Heart left ventricle (tissue), 13 donors: ENCODE measurements at regions not wholly inside any gene's neighbourhood (a gene's known extent, or its start where the extent isn't known, plus 50 kb on each side); places are given as distances from the start of the nearest gene placed in this dataset.

ENCODE experiments used
- POLR2A ChIP-seq, 2 donors: fragments of 450-650 bp; IDR thresholded peaks; one replicate each; pipeline ENCODE4 v1.6.1; 2017; ENCODE audit warnings: antibody characterized with exemption in 2 of 2, mild to moderate bottlenecking in 2 of 2, moderate library complexity in 2 of 2
- TF ChIP-seq, protein P1 (sequence below), 12 donors: fragments of 200-600 bp; sonication (generic) in 4 of 12; IDR thresholded peaks; one replicate each; pipeline versions ENCODE4 v1.5.0 to v1.8.0; 2018 to 2022; ENCODE audit warnings: antibody characterized with exemption in 12 of 12, mild to moderate bottlenecking in 5 of 12
- donor health status: ischemic (EF 13 %, LVEDD 7.1; RV severe dilation, severe dysfunction).
- donor health status: DM: no; HTN: yes; CAD: no.
- donor health status: DM: no; HTN: no; CAD: no.
- donor health status: ischemic (EF 25% LVEDD 6.9; RV normal size, moderate dysfunction).
- donor health status: ischemic (EF 25% LVEDD 5.7; RV mildly dilated, moderate dysfunction).
- donor health status: ischemic (EF 35%, LVEDD 5.7; RV mildly dilated, moderate dysfunction).
- donor health status: nonischemic (EF 11% LVEDD 7.7; RV severe dilation, severe dysfunction).
- donor health status: DM: yes; HTN: yes; CAD: no.
- donor health status: PGD.
- donor health status: ischemic (EF 29% LVEDD 5.4; RV normal size, mild dysfunction).
- donor health status: nonischemic (EF 23%, LVEDD 6.1; RV moderate dilation, normal function).

DNA sequence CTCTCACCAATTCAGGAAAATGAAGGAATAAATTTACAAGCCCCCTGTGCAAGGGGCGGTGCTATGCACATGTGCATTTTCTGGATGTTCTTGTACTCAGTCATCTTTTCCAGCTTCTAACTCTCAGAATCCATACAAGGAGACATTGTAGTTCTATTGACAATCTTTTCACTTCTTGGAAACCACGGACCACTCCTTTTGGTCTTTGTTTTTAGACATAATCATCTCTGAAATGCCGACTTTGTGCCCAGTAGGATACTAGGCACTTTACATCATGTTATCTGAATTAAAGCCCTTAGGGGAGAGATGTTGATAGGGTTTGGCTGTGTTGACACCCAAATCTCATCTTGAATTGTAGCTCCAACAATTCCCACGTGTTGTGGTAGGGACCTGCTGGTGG lies 322.6 kb upstream of the WWC1 start:
- TF ChIP-seq POLR2A (IDR thresholded peaks at IDR 0.05): no peak
- TF ChIP-seq, protein P1, sequence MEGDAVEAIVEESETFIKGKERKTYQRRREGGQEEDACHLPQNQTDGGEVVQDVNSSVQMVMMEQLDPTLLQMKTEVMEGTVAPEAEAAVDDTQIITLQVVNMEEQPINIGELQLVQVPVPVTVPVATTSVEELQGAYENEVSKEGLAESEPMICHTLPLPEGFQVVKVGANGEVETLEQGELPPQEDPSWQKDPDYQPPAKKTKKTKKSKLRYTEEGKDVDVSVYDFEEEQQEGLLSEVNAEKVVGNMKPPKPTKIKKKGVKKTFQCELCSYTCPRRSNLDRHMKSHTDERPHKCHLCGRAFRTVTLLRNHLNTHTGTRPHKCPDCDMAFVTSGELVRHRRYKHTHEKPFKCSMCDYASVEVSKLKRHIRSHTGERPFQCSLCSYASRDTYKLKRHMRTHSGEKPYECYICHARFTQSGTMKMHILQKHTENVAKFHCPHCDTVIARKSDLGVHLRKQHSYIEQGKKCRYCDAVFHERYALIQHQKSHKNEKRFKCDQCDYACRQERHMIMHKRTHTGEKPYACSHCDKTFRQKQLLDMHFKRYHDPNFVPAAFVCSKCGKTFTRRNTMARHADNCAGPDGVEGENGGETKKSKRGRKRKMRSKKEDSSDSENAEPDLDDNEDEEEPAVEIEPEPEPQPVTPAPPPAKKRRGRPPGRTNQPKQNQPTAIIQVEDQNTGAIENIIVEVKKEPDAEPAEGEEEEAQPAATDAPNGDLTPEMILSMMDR (IDR thresholded peaks at IDR 0.05): no peak
